ENCODE measurements at regions not wholly inside any gene's neighbourhood (a gene's known extent, or its start where the extent isn't known, plus 50 kb on each side); places are given as distances from the start of the nearest gene placed in this dataset.
A peak's percentile ranks its signal among the peaks of the same experiment; 100 is the strongest.
"Not testable (repeated sequence)": the region's sequence is repeated elsewhere in the genome, so short reads cannot be mapped to it uniquely, and the experiment has no call there.

- peak; percentile 82 for DNase-seq
Measured at GRCh38 chr6:15897063-15897876, 231.6 kb upstream of the MYLIP start.

- no peak for DNase-seq
Measured at GRCh38 chr6:15894973-15895725, 232.3 kb upstream of the DTNBP1 start.

- peak; percentile 65 for DNase-seq
Measured at GRCh38 chr6:15893556-15894253, 230.9 kb upstream of the DTNBP1 start.

GRCh38 chr6:15892369-15892768 lies 229.5 kb upstream of the DTNBP1 start:
- peak; percentile 45 for DNase-seq

GRCh38 chr6:15888798-15889772 lies 226.3 kb upstream of the DTNBP1 start:
- DNase-seq, result peak; percentile 76

GRCh38 chr6:15887491-15888461 lies 224.9 kb upstream of the DTNBP1 start:
- peak; percentile 30 for DNase-seq

GRCh38 chr6:15885624-15886023 lies 222.8 kb upstream of the DTNBP1 start:
- no peak for DNase-seq

GRCh38 chr6:15883593-15883992 lies 220.8 kb upstream of the DTNBP1 start:
- not testable (repeated sequence) for DNase-seq

GRCh38 chr6:15882915-15883314 lies 220.1 kb upstream of the DTNBP1 start:
- no peak for DNase-seq

- DNase-seq, result no peak
Measured at GRCh38 chr6:15882345-15882744, 219.5 kb upstream of the DTNBP1 start.

- peak; percentile 68 for DNase-seq
Measured at GRCh38 chr6:15881150-15881549, 218.3 kb upstream of the DTNBP1 start.

GRCh38 chr6:15880262-15880973 lies 217.6 kb upstream of the DTNBP1 start:
- no peak for DNase-seq

GRCh38 chr6:15879371-15880261 lies 216.8 kb upstream of the DTNBP1 start:
- DNase-seq, result no peak

- DNase-seq, result peak; percentile 66
Measured at GRCh38 chr6:15877231-15877630, 214.4 kb upstream of the DTNBP1 start.

GRCh38 chr6:15876406-15876805 lies 213.6 kb upstream of the DTNBP1 start:
- peak; percentile 95 for DNase-seq

- peak; percentile 32 for DNase-seq
Measured at GRCh38 chr6:15875797-15876196, 213.0 kb upstream of the DTNBP1 start.

- no peak for DNase-seq
Measured at GRCh38 chr6:15874821-15875220, 212.0 kb upstream of the DTNBP1 start.

- no peak for DNase-seq
Measured at GRCh38 chr6:15874326-15874725, 211.5 kb upstream of the DTNBP1 start.
